Activated T-helper 2 cell treated with anti-CD3 and anti-CD28 coated beads, Interferon-gamma antibody, Interleukin-2, Interleukin-4, amounts not matched to agents 10 μg/mL and 5 μg/mL and 100 μg/mL, durations not matched to agents 14 hours and 24 hours and 36 hours (primary cell): ENCODE measurements at regions not wholly inside any gene's neighbourhood (a gene's known extent, or its start where the extent isn't known, plus 50 kb on each side); places are given as distances from the start of the nearest gene placed in this dataset.
"Not testable (repeated sequence)": the region's sequence is repeated elsewhere in the genome, so short reads cannot be mapped to it uniquely, and the experiment has no call there.

Experiments used
- DNase-seq: peaks from one replicate; pipeline ENCODE4 v3.0.0; 2021; ENCODE audit warnings: low spot score
- H3K27ac Mint-ChIP-seq: one replicate; pipeline ENCODE4 v1.8.0; 2021; ENCODE audit warnings: mixed read lengths
- H3K27me3 Mint-ChIP-seq: one replicate; pipeline ENCODE4 v1.8.0; 2021; ENCODE audit warnings: low read depth, mixed read lengths
- H3K36me3 Mint-ChIP-seq: one replicate; pipeline ENCODE4 v1.8.0; 2021; ENCODE audit warnings: low read depth, mixed read lengths
- H3K4me1 Mint-ChIP-seq: one replicate; pipeline ENCODE4 v1.8.0; 2021; ENCODE audit warnings: low read depth, mixed read lengths
- H3K4me3 Mint-ChIP-seq: one replicate; pipeline ENCODE4 v1.8.0; 2021; ENCODE audit warnings: low read depth, mild to moderate bottlenecking, moderate library complexity, mixed read lengths
- H3K9me3 Mint-ChIP-seq: one replicate; pipeline ENCODE4 v1.8.0; 2021; ENCODE audit warnings: mixed read lengths
- intact Hi-C: fragments of 100-400 bp; cut with micrococcal nuclease; formaldehyde crosslinking; loops from one replicate; pipeline ENCODE4 v1.15.1; 2023

DNA sequence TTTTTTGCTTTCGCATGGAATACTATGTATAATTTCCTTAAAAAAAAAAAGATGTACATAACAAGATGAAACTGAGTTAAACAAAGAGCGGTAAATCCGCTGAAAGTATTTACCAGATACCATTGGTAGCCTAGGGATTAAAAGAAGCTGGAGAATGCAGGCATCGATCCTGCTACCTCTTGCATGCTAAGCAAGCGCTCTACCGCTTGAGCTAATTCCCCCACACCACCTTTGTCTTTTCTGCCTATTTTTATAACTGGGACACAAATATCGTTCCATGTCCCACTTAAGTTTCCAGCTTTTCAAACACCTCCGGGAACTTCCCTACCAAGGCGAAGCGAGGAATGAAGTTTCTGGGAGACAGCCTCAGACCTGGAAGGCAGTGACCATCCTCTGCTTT, 498.4 kb downstream of the PRIM2 start:
- intact Hi-C loops, H3K36me3 Mint-ChIP-seq, H3K27ac Mint-ChIP-seq, H3K9me3 Mint-ChIP-seq, DNase-seq, H3K4me1 Mint-ChIP-seq, H3K4me3 Mint-ChIP-seq: not testable (repeated sequence)
- H3K27me3 Mint-ChIP-seq = peaks cover 32% of the 10 kb centered on the region

DNA sequence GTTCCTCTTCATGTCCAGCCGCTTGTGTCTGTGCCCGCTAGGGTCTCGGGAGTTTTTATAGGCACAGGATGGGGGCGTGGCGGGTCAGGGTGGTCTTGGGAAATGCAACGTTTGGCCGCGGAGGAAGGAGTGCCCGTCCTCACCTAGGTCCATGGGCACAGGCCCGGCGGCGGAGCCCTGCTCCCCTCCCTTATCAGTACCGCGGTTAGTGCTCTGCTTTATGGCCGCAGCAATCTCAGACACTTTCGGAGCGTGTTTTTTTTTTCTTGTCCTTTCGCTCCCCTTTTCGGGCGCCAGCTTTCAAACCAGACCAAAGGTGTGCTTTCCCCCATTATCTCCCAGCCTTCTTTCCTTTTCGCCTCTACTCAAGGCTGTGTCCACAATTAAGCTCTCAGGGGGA, 503.9 kb downstream of the PRIM2 start:
- H3K9me3 Mint-ChIP-seq, H3K4me1 Mint-ChIP-seq, H3K4me3 Mint-ChIP-seq, intact Hi-C loops, H3K36me3 Mint-ChIP-seq, DNase-seq, H3K27ac Mint-ChIP-seq: not testable (repeated sequence)
- peaks cover 28% of the 10 kb centered on the region for H3K27me3 Mint-ChIP-seq

- H3K4me1 Mint-ChIP-seq, DNase-seq, H3K27ac Mint-ChIP-seq, intact Hi-C loops, H3K36me3 Mint-ChIP-seq, H3K9me3 Mint-ChIP-seq, H3K4me3 Mint-ChIP-seq: not testable (repeated sequence)
- peaks cover 24% of the 10 kb centered on the region for H3K27me3 Mint-ChIP-seq
These were observed 505.0 kb downstream of the PRIM2 start for GRCh38 chr6:57822448-57822847.

DNA sequence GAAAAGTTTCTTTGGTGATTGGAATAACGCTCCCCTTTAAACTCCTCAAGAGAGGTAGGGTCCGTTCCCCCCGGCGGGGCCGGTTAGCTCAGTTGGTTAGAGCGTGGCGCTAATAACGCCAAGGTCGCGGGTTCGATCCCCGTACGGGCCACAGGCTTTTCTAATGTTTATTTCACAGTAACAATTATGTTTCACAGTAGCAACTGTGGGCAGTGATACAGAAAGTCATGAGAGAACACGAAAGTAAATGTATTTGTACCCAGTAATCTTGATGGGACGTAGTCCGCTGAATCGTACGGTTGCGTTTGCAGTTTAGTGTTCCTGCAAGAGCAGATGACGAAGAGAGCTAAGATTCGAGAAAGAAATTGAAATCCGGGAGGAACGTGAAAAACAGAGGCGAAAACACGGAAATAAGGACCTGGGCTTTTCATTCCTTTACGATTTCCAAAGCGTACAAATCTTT, 505.5 kb downstream of the PRIM2 start:
- DNase-seq = no peak
- no peak overlapping the region for H3K27ac Mint-ChIP-seq
- peaks cover 4% of the 10 kb centered on the region for H3K9me3 Mint-ChIP-seq
- intact Hi-C loops = no loop called here
- H3K27me3 Mint-ChIP-seq = peaks cover 21% of the 10 kb centered on the region
- H3K4me1 Mint-ChIP-seq = no peaks in the 10 kb centered on the region
- no peaks in the 10 kb centered on the region for H3K36me3 Mint-ChIP-seq
- no peak overlapping the region for H3K4me3 Mint-ChIP-seq

- H3K4me3 Mint-ChIP-seq, H3K27me3 Mint-ChIP-seq, H3K36me3 Mint-ChIP-seq, H3K27ac Mint-ChIP-seq, DNase-seq, H3K9me3 Mint-ChIP-seq, intact Hi-C loops, H3K4me1 Mint-ChIP-seq: not testable (repeated sequence)
These were observed 520.3 kb downstream of the PRIM2 start for GRCh38 chr6:57837622-57838209.

DNA sequence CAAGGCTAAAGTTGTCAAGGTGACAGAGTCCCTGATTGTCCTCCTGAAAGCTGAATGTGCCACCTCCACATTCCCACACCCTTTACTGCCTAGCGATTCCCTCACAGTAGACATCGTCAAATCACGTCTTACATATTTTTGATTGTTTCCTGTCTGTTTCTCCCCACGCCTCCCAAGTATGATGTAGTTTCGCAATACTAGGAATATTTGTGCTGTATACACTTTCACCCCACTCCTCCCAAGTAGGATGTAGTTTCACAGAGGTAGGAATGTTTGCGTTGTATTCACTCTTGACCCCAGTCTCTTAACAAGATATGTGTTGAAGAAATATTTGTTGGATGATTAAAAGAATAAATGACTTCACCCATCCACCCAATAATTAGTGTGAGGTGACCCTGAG, 524.1 kb downstream of the PRIM2 start:
- H3K9me3 Mint-ChIP-seq, H3K4me3 Mint-ChIP-seq, H3K27me3 Mint-ChIP-seq, H3K4me1 Mint-ChIP-seq, DNase-seq, H3K36me3 Mint-ChIP-seq, H3K27ac Mint-ChIP-seq, intact Hi-C loops: not testable (repeated sequence)

GRCh38 chr6:57853745-57854407, 536.4 kb downstream of the PRIM2 start:
- DNase-seq, H3K9me3 Mint-ChIP-seq, intact Hi-C loops: not testable (repeated sequence)

DNA sequence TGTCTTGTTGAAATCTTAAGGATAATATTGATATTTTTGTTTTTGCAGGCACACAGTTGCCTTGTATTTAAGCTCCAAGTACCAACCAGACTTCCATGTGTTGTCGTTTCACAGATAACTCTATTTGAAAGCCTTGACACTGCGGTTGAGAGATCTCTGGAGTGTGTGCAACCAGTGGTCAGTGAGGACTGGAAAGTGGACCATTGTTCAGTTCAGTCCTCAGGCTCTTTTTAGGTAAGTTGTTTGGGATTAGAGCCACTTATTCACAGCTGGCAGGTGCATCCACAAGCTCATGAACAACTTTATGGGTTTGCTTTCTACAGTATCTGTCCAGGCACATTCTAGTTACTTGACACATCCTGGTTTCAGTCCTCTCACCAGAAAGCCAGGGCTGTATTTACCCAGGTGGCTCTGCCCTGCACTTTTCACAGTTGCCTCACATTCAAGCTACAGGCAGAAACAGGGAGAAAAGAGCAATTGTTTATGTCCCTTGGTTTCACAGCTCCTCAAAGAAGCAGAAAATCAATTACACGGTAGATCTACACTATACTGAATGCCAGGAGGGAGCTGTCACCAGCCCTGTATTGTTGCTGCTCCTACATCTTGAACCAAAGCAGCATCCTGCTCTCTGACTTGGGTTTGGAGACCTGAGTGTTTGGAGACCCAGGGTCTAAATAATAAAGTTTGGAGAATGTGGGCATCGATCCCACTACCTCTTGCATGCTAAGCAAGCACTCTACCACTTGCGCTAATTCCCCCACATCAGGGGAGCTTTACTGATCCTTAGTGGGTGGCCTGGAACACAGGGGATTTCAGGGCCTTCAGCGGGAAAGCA, 543.3 kb downstream of the PRIM2 start:
- DNase-seq, H3K27ac Mint-ChIP-seq, H3K9me3 Mint-ChIP-seq, intact Hi-C loops, H3K36me3 Mint-ChIP-seq, H3K4me3 Mint-ChIP-seq, H3K4me1 Mint-ChIP-seq, H3K27me3 Mint-ChIP-seq: not testable (repeated sequence)

More at GRCh38 chr6:57853745-57854407, 536.4 kb downstream of the PRIM2 start:
- not testable (repeated sequence) for H3K27ac Mint-ChIP-seq, H3K4me1 Mint-ChIP-seq, H3K36me3 Mint-ChIP-seq, H3K27me3 Mint-ChIP-seq, H3K4me3 Mint-ChIP-seq

DNA sequence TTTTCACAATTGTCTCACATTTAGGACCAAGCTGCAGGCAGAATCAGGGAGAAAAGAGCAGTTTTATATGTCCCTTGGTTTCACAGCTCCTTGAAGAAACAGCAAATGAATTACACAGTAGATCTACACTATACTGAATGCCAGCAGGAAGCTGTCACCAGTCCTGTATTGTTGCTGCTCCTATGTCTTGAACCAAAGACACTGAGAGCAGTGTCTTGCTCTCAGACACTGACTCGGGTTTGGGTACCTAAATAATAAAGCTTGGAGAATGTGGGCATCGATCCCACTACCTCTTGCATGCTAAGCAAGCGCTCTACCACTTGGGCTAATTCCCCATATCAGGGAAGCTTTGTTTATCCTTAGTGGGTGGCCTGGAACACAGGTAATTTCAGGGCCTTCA, 552.7 kb downstream of the PRIM2 start:
- H3K9me3 Mint-ChIP-seq, H3K36me3 Mint-ChIP-seq, H3K4me1 Mint-ChIP-seq, H3K27ac Mint-ChIP-seq, intact Hi-C loops, H3K27me3 Mint-ChIP-seq, H3K4me3 Mint-ChIP-seq, DNase-seq: not testable (repeated sequence)

GRCh38 chr6:57873424-57873823, 556.0 kb downstream of the PRIM2 start:
- H3K27ac Mint-ChIP-seq, H3K27me3 Mint-ChIP-seq, H3K36me3 Mint-ChIP-seq, H3K4me3 Mint-ChIP-seq, intact Hi-C loops, H3K9me3 Mint-ChIP-seq, DNase-seq, H3K4me1 Mint-ChIP-seq: not testable (repeated sequence)

- intact Hi-C loops, H3K9me3 Mint-ChIP-seq, H3K27me3 Mint-ChIP-seq, H3K36me3 Mint-ChIP-seq, DNase-seq, H3K4me1 Mint-ChIP-seq, H3K27ac Mint-ChIP-seq, H3K4me3 Mint-ChIP-seq: not testable (repeated sequence)
These were observed 559.2 kb downstream of the PRIM2 start for GRCh38 chr6:57876659-57877058.

GRCh38 chr6:57877729-57878128, 560.3 kb downstream of the PRIM2 start:
- intact Hi-C loops, H3K27me3 Mint-ChIP-seq, H3K4me1 Mint-ChIP-seq, H3K27ac Mint-ChIP-seq, H3K4me3 Mint-ChIP-seq, H3K36me3 Mint-ChIP-seq, H3K9me3 Mint-ChIP-seq, DNase-seq: not testable (repeated sequence)

- H3K27me3 Mint-ChIP-seq, H3K4me3 Mint-ChIP-seq, H3K27ac Mint-ChIP-seq, H3K9me3 Mint-ChIP-seq, H3K4me1 Mint-ChIP-seq, DNase-seq, intact Hi-C loops, H3K36me3 Mint-ChIP-seq: not testable (repeated sequence)
These were observed 561.4 kb downstream of the PRIM2 start for GRCh38 chr6:57878792-57879191.
